ENCODE measurements at regions not wholly inside any gene's neighbourhood (a gene's known extent, or its start where the extent isn't known, plus 50 kb on each side); places are given as distances from the start of the nearest gene placed in this dataset.

DNA sequence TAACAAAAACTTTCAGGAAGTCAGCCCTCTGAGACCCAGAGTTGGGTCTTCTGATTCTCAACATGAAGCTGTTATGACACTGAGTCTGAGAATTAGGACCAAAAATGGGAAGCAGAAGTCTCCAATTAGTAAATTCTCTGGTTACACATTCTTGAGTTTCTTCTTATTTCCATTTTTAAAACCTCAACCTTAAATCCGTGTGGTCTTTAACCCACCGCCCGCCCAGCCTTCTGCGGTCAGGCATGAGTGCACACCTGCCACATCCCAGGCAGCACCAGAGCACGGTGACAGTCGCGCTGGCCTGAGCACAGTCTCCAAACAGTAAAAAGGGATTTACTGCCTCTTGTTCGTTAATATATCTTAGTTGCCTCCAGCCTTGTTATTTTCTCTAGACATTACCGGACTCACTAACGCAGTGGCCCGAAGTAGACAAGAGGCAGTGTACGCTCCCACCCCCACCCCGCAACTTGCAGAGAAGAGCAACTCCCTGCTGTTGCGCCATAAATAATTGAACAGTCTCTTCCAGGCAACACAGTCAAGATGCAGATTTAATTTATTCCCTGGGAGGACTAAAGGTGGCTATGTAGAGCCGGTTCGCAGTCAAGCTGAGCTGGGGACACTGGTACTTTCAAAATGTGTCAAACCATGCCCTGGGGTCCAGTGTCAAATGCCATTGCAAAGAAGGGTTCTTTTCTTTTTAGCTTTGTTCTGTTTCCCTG is 147.0 kb upstream of the CELF2 start:
- Mint-ChIP-seq H3K27me3 (peaks cover 10% of the 10 kb centered on the region), H3K4me1 (ENCODE audit: low read depth) (no peaks in the 10 kb centered on the region), H3K36me3 (ENCODE audit: low read depth) (no peaks in the 10 kb centered on the region), H3K9me3 (no peaks in the 10 kb centered on the region), H3K27ac (no peak overlapping the region), H3K4me3 (no peak overlapping the region)
- TF ChIP-seq, protein P1, sequence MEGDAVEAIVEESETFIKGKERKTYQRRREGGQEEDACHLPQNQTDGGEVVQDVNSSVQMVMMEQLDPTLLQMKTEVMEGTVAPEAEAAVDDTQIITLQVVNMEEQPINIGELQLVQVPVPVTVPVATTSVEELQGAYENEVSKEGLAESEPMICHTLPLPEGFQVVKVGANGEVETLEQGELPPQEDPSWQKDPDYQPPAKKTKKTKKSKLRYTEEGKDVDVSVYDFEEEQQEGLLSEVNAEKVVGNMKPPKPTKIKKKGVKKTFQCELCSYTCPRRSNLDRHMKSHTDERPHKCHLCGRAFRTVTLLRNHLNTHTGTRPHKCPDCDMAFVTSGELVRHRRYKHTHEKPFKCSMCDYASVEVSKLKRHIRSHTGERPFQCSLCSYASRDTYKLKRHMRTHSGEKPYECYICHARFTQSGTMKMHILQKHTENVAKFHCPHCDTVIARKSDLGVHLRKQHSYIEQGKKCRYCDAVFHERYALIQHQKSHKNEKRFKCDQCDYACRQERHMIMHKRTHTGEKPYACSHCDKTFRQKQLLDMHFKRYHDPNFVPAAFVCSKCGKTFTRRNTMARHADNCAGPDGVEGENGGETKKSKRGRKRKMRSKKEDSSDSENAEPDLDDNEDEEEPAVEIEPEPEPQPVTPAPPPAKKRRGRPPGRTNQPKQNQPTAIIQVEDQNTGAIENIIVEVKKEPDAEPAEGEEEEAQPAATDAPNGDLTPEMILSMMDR (IDR thresholded peaks at IDR 0.05): no peak
- POLR2A ChIA-PET: no interaction called here
- ATAC-seq (no peak), DNase-seq (no peak)
- CTCF ChIA-PET: no interaction called here
- intact Hi-C loops (cut with micrococcal nuclease): no loop called here

DNA sequence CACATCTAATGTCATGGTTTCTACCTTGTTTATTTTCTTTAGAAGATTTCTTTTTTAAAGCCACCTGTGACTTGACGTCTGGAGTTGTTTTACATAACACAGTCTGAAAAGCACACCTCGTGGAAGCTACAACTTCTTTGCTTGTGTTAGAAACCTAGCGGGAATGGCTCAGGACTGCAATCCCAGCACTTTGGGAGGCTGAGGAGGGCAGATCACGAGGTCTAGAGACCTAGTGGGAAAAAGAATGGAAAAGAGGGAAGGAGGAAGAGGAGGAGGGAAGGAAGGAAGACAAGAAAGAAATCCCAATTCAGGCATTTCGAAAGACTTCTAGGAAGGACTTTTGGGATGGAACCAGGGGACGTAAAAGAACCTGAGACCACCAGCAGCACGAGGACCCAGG is 146.3 kb upstream of the CELF2 start:
- Mint-ChIP-seq H3K4me3 (no peak overlapping the region), H3K36me3 (ENCODE audit: low read depth) (no peaks in the 10 kb centered on the region), H3K4me1 (ENCODE audit: low read depth) (no peaks in the 10 kb centered on the region), H3K27me3 (peaks cover 12% of the 10 kb centered on the region), H3K9me3 (no peaks in the 10 kb centered on the region), H3K27ac (no peak overlapping the region)
- TF ChIP-seq, protein P1 (IDR thresholded peaks at IDR 0.05): no peak
- no peak for ATAC-seq
- POLR2A ChIA-PET: interaction anchor here (0.7 kb wide), 1 partner anchor 10 kb away, joined by 4 read pairs; no protein-coding TSS in a partner anchor
- no peak for DNase-seq
- intact Hi-C loops (cut with micrococcal nuclease): no loop called here
- CTCF ChIA-PET: no interaction called here

DNA sequence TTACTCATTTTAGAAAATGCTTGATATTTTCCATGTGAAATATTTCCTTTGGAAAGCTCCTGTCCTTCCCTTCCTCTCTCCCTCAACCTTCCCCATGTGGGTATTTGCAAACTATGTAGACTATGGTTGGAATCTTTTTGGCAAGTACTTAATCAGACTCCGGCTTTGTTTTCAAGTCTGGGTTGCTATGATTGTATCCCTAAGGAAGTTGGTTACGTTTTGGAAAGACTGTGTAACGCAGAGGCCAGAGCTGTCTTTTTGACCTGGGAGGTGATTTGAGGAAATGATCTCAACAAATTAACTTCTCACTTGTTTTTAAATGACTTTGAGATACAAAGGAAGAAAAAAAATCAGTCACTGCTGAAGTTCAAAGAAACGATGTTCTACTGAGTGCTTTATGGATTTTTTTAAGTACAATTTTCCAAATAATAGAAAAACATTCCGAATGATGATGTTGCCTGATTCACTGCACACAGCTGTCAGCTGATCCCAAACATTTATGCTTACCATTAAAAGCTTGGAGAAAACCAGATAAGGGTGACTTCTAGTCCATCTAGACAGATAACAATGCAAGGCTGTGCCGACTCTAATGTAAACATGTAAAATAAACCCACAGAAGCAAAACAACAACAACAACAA is 145.5 kb upstream of the CELF2 start:
- intact Hi-C loops (cut with micrococcal nuclease): no loop called here
- DNase-seq: no peak
- no peak overlapping the region for H3K27ac Mint-ChIP-seq
- H3K27me3 Mint-ChIP-seq: peaks cover 12% of the 10 kb centered on the region
- no peaks in the 10 kb centered on the region for H3K36me3 Mint-ChIP-seq (ENCODE audit: low read depth)
- ChIA-PET POLR2A (interaction anchor here (0.7 kb wide), 1 partner anchor 10 kb away, joined by 4 read pairs; no protein-coding TSS in a partner anchor), CTCF (no interaction called here)
- no peaks in the 10 kb centered on the region for H3K9me3 Mint-ChIP-seq
- TF ChIP-seq, protein P1 (IDR thresholded peaks at IDR 0.05): no peak
- H3K4me3 Mint-ChIP-seq: no peak overlapping the region
- H3K4me1 Mint-ChIP-seq (ENCODE audit: low read depth): no peaks in the 10 kb centered on the region
- no peak for ATAC-seq

DNA sequence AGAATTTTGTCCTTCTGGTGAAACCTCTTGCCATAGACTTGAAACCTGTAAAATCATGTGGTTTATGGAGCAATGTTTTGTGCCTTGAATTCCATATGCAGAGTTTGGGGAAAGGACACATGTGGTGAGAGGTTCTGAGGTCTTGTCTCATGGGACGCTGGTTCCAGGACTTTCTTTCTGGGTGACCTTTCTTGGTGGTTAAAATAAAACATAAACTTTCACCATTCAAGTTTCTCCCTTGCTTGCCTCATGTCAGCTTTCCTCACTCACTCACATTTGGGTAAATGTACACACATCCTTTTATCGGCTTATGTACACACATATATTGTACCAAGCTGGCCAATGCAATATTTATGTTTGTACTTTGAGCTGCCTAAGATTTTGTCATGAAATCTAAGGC is 144.9 kb upstream of the CELF2 start:
- no peaks in the 10 kb centered on the region for H3K4me1 Mint-ChIP-seq (ENCODE audit: low read depth)
- DNase-seq: no peak
- intact Hi-C loops (cut with micrococcal nuclease): no loop called here
- H3K36me3 Mint-ChIP-seq (ENCODE audit: low read depth): no peaks in the 10 kb centered on the region
- POLR2A ChIA-PET: no interaction called here
- ATAC-seq: no peak
- no peak overlapping the region for H3K4me3 Mint-ChIP-seq
- H3K27ac Mint-ChIP-seq: no peak overlapping the region
- H3K9me3 Mint-ChIP-seq: no peaks in the 10 kb centered on the region
- TF ChIP-seq, protein P1 (IDR thresholded peaks at IDR 0.05): no peak
- CTCF ChIA-PET: no interaction called here
- peaks cover 12% of the 10 kb centered on the region for H3K27me3 Mint-ChIP-seq

- intact Hi-C loops (cut with micrococcal nuclease): no loop called here
- Mint-ChIP-seq H3K9me3 (no peaks in the 10 kb centered on the region), H3K4me1 (ENCODE audit: low read depth) (no peaks in the 10 kb centered on the region), H3K27me3 (peaks cover 12% of the 10 kb centered on the region), H3K36me3 (ENCODE audit: low read depth) (no peaks in the 10 kb centered on the region), H3K4me3 (no peak overlapping the region), H3K27ac (no peak overlapping the region)
- no peak for DNase-seq
- POLR2A ChIA-PET: no interaction called here
- CTCF ChIA-PET: no interaction called here
- no peak for ATAC-seq
- TF ChIP-seq, protein P1 (IDR thresholded peaks at IDR 0.05): no peak
Observed at GRCh38 chr10:10873289-10873688, 144.4 kb upstream of the CELF2 start.

Measured in activated CD8-positive, alpha-beta T cell treated with anti-CD3 and anti-CD28 coated beads for 36 hours (primary cell).